Fibroblast of lung (primary cell): ENCODE measurements at regions not wholly inside any gene's neighbourhood (a gene's known extent, or its start where the extent isn't known, plus 50 kb on each side); places are given as distances from the start of the nearest gene placed in this dataset.

ENCODE experiments used
- EZH2 ChIP-seq: IDR thresholded peaks from 2 replicates; pipeline ENCODE4 v1.5.1; 2012; ENCODE audit warnings: low read length, control low read depth, mild to moderate bottlenecking; ENCODE audit errors: missing control alignments
- TF ChIP-seq, protein P1 (sequence below), 2 donors: IDR thresholded peaks in 1 of 2; conservative IDR thresholded peaks in 1 of 2; 1 replicate in 1 of 2; 2 replicates in 1 of 2; pipeline ENCODE4 v1.5.1; 2011 to 2012; ENCODE audit warnings: low read length in 2 of 2, control low read depth in 1 of 2, inconsistent platforms in 1 of 2, low read depth in 1 of 2, mild to moderate bottlenecking in 1 of 2

DNA sequence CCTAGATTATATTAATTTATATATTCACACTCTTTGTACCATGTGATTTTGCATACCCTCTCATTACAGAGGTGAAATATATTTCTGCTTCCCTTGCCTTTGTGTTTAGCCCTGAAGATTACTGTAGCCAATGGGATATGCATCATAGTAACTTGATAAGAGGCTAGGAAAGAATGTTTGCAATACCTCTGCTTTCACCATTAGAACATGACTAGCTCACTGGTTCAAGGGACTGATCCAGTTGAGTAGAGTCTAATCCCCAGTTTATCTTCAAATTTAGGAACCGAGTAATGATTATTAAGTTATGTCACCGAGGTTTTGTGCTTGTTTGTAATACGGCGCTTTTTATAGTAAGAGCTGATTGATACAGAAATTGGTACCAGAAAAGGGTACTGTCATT lies 552.6 kb upstream of the GJE1 start:
- TF ChIP-seq, protein P1, sequence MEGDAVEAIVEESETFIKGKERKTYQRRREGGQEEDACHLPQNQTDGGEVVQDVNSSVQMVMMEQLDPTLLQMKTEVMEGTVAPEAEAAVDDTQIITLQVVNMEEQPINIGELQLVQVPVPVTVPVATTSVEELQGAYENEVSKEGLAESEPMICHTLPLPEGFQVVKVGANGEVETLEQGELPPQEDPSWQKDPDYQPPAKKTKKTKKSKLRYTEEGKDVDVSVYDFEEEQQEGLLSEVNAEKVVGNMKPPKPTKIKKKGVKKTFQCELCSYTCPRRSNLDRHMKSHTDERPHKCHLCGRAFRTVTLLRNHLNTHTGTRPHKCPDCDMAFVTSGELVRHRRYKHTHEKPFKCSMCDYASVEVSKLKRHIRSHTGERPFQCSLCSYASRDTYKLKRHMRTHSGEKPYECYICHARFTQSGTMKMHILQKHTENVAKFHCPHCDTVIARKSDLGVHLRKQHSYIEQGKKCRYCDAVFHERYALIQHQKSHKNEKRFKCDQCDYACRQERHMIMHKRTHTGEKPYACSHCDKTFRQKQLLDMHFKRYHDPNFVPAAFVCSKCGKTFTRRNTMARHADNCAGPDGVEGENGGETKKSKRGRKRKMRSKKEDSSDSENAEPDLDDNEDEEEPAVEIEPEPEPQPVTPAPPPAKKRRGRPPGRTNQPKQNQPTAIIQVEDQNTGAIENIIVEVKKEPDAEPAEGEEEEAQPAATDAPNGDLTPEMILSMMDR (conservative IDR thresholded peaks at IDR 0.05 in 1 of 2, IDR thresholded peaks at IDR 0.05 in 1 of 2; ENCODE audit: low read depth in 1 of 2, low read length in 2 of 2), result no peak
- TF ChIP-seq EZH2, result no peak
